K562 (cell line): ENCODE measurements at regions not wholly inside any gene's neighbourhood (a gene's known extent, or its start where the extent isn't known, plus 50 kb on each side); places are given as distances from the start of the nearest gene placed in this dataset.

ENCODE experiments used
- BDP1 ChIP-seq: IDR thresholded peaks from 3 replicates; pipeline ENCODE4 v1.6.1; 2011; ENCODE audit not compliant: insufficient read length, insufficient read depth
- BRF2 ChIP-seq: IDR thresholded peaks from 3 replicates; pipeline ENCODE4 v1.6.1; 2011; ENCODE audit warnings: borderline replicate concordance, mild to moderate bottlenecking; ENCODE audit not compliant: insufficient read length, insufficient read depth
- C11orf30 ChIP-seq: fragments of 450-650 bp; IDR thresholded peaks from 2 replicates; pipeline ENCODE4 v1.6.1; 2016; ENCODE audit warnings: low read depth, mild to moderate bottlenecking
- CGGBP1 ChIP-seq: fragments of 250-450 bp; sonication (Bioruptor Pico); IDR thresholded peaks from 2 replicates; pipeline ENCODE4 v1.9.0; 2021; ENCODE audit warnings: mild to moderate bottlenecking
- DMBX1 ChIP-seq: fragments of 250-450 bp; sonication (Bioruptor Pico); IDR thresholded peaks from 2 replicates; pipeline ENCODE4 v1.8.0; 2022; ENCODE audit warnings: inconsistent platforms, mild to moderate bottlenecking, moderate library complexity, borderline replicate concordance
- EP300 ChIP-seq: IDR thresholded peaks from 2 replicates; pipeline ENCODE4 v1.6.1; 2012; ENCODE audit warnings: low read length, improper control_type of control experiment
- FIP1L1 ChIP-seq: fragments of 200-400 bp; formaldehyde crosslinking; IDR thresholded peaks from 2 replicates; pipeline ENCODE4 v1.6.1; 2018; ENCODE audit warnings: mild to moderate bottlenecking, low read depth, low read length; ENCODE audit not compliant: poor library complexity, severe bottlenecking
- FOXA3 ChIP-seq, 2 experiments: fragments of 450-650 bp in 1 of 2; sonication (generic) in 1 of 2; formaldehyde crosslinking; IDR thresholded peaks in 1 of 2; conservative IDR thresholded peaks in 1 of 2; 2 replicates each; pipeline versions ENCODE4 v1.4.0 to v1.8.0; 2020 to 2022; ENCODE audit warnings: mild to moderate bottlenecking in 2 of 2, missing genetic modification reagents in 1 of 2
- GABPA ChIP-seq: fragments of 200-800 bp; sonication (Bioruptor generic); conservative IDR thresholded peaks from 2 replicates; pipeline ENCODE4 v1.6.1; 2016; ENCODE audit warnings: low read depth, missing genetic modification characterization, missing compliant biosample characterization
- HMGXB4 ChIP-seq: sonication (generic); formaldehyde crosslinking; IDR thresholded peaks from 2 replicates; pipeline ENCODE4 v1.8.1; 2023; ENCODE audit warnings: mild to moderate bottlenecking, missing genetic modification reagents
- MAFK ChIP-seq: IDR thresholded peaks from 2 replicates; pipeline ENCODE4 v1.6.1; 2011; ENCODE audit warnings: low read length, improper control_type of control experiment
- NEUROD1 ChIP-seq: fragments of 150-350 bp; IDR thresholded peaks from 2 replicates; pipeline ENCODE4 v1.6.1; 2014; ENCODE audit warnings: borderline replicate concordance, low read length, low read depth; ENCODE audit not compliant: partially characterized antibody
- NFYB ChIP-seq: IDR thresholded peaks from 2 replicates; pipeline ENCODE4 v1.6.1; 2011; ENCODE audit warnings: mild to moderate bottlenecking, moderate library complexity; ENCODE audit not compliant: insufficient read length; ENCODE audit errors: extremely low read depth
- NR2F6 ChIP-seq: fragments of 450-650 bp; formaldehyde crosslinking; IDR thresholded peaks from 2 replicates; pipeline ENCODE4 v1.4.0; 2020; ENCODE audit warnings: mild to moderate bottlenecking
- PYGO2 ChIP-seq: fragments of 450-650 bp; IDR thresholded peaks from 2 replicates; pipeline ENCODE4 v1.6.1; 2016; ENCODE audit warnings: mild to moderate bottlenecking, missing genetic modification characterization, moderate library complexity, missing compliant biosample characterization
- SMAD3 ChIP-seq: fragments of 450-650 bp; formaldehyde crosslinking; conservative IDR thresholded peaks from 2 replicates; pipeline ENCODE4 v1.4.0; 2020; ENCODE audit warnings: mild to moderate bottlenecking
- TCF7 ChIP-seq: sonication (generic); IDR thresholded peaks from 2 replicates; pipeline ENCODE4 v1.6.1; 2016; ENCODE audit warnings: antibody characterized with exemption, borderline replicate concordance
- YY1 ChIP-seq, 3 experiments: IDR thresholded peaks; 2 replicates each; pipeline ENCODE4 v1.6.1; 2011; ENCODE audit warnings: low read length in 2 of 3, mild to moderate bottlenecking in 2 of 3, moderate library complexity in 2 of 3, borderline replicate concordance in 1 of 3, control low read depth in 1 of 3, low read depth in 1 of 3; ENCODE audit not compliant: insufficient read depth in 3 of 3, insufficient replicate concordance in 2 of 3, control insufficient read depth in 1 of 3, insufficient read length in 1 of 3; ENCODE audit errors: extremely low read depth in 1 of 3
- ZFP36 ChIP-seq: fragments of 150-350 bp; IDR thresholded peaks from 2 replicates; pipeline ENCODE4 v1.6.1; 2018; ENCODE audit warnings: low read length, low read depth; ENCODE audit not compliant: partially characterized antibody
- ZNF3 ChIP-seq: fragments of 250-450 bp; sonication (Bioruptor Pico); IDR thresholded peaks from 2 replicates; pipeline ENCODE4 v1.5.0; 2021; ENCODE audit warnings: mild to moderate bottlenecking, moderate library complexity
- ZNF316 ChIP-seq: fragments of 450-650 bp; IDR thresholded peaks from 2 replicates; pipeline ENCODE4 v1.6.1; 2016
- ZNF76 ChIP-seq: fragments of 250-450 bp; sonication (Bioruptor Pico); IDR thresholded peaks from 2 replicates; pipeline ENCODE4 v1.4.0; 2020; ENCODE audit warnings: mild to moderate bottlenecking, moderate library complexity, borderline replicate concordance

- TF ChIP-seq SMAD3 (CRISPR knock-in tag) (no peak), NEUROD1 (no peak), ZNF316 (peak; percentile 80), ZNF3 (no peak), FIP1L1 (no peak), MAFK (peak; percentile 77), EP300 (no peak), FOXA3 (CRISPR knock-in tag; conservative IDR thresholded peaks at IDR 0.05 in 1 of 2, IDR thresholded peaks at IDR 0.05 in 1 of 2) (no peak), ZNF76 (CRISPR knock-in tag) (no peak), NR2F6 (no peak), BDP1 (no peak), BRF2 (no peak), NFYB (no peak), GABPA (tag) (no peak), C11orf30 (peak; percentile 79; the same call in 1 of the 2 replicates), TCF7 (no peak), YY1 (IDR thresholded peaks at IDR 0.05; ENCODE audit: borderline replicate concordance in 1 of 3, control insufficient read depth in 1 of 3, extremely low read depth in 1 of 3, insufficient read depth in 3 of 3, insufficient read length in 1 of 3, insufficient replicate concordance in 2 of 3, low read depth in 1 of 3, low read length in 2 of 3) (no peak), CGGBP1 (no peak), ZFP36 (no peak), DMBX1 (CRISPR knock-in tag) (no peak), PYGO2 (tag) (no peak), HMGXB4 (CRISPR knock-in tag) (no peak)
These were observed 155.5 kb downstream of the POLR2M start (continued) for GRCh38 chr15:57861815-57862586.
